SHP77 treated with DMSO at 0.1 percent for 48 hours (cell line): ENCODE measurements at regions not wholly inside any gene's neighbourhood (a gene's known extent, or its start where the extent isn't known, plus 50 kb on each side); places are given as distances from the start of the nearest gene placed in this dataset.

ENCODE experiments used
- DNase-seq: peaks from one replicate; lab custom pipeline; 2025; lab: John Stamatoyannopoulos, UW

DNA sequence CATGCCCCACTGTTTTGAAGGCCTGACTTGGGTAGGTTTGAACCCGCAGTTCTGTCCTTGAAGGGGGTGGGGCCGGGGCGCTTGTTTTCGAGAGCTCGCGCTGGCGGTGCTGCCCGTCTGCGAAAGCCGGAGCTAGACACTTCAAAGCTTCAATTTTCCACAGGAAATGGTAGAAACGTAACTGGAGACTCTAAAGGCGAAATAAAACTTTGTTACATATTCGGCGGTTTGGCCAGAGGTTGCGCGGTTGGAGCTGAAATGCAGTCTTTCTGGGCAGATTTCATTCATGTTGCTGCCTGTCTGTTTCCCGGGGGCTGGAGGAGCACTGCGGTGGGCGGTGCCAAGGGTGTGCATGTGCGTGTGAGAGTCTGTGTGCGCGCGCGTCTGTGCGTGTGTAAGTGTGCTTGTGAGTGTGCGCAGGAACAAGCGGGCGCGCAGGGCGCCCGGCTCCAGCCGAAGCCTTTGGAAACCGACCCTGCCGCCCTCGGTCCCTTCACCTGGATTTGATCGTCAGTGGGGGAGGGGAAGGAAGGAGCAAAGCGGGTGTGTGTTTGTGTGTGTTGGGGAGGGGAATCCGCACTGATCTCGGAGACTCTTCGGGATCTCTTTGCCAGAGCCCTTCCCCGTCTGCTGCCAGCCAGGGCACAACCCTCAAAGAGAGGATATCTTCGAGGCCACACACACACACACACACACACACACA, 227.7 kb upstream of the CRY1 start:
- no peak for DNase-seq

- no peak for DNase-seq
Observed at GRCh38 chr12:107322063-107322462, 228.7 kb upstream of the CRY1 start.

- DNase-seq: no peak
Observed at GRCh38 chr12:107325075-107325608, 231.8 kb upstream of the CRY1 start.

GRCh38 chr12:107326237-107326636, 232.9 kb upstream of the CRY1 start:
- no peak for DNase-seq

GRCh38 chr12:107327651-107328182, 234.4 kb upstream of the CRY1 start:
- DNase-seq: no peak

- no peak for DNase-seq
Observed at GRCh38 chr12:107328442-107329133, 235.2 kb upstream of the CRY1 start.

- DNase-seq: no peak
Observed at GRCh38 chr12:107329569-107330324, 236.4 kb upstream of the CRY1 start.

DNA sequence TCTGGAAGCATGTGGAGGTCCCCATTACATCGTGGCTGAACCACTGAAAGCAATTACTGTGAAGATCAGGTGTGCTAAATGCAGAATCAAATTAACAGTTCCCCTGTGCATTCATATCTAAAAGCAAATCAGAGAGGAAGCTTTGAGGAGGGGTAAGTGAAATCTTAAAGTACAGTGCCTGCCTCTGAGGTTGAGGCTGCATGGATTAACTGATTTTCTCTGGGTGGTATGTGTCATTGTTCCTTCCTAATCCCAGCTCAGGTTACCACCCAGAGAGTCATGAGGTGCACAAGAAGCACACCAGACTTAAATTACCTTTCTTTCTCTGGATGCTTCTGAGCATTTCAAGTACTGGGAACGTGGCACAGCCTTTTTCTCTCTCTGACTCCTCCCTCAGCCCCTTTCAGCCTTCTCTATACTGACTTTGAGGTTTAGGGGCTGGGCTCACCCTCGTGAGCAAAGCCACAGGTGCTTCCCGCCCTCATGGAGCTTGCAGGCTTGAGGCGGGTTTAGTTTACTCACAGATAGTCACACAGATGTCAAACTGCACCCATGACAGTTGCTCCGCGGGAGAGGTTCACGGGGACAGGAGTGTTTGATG, 237.6 kb upstream of the CRY1 start:
- DNase-seq: no peak

DNA sequence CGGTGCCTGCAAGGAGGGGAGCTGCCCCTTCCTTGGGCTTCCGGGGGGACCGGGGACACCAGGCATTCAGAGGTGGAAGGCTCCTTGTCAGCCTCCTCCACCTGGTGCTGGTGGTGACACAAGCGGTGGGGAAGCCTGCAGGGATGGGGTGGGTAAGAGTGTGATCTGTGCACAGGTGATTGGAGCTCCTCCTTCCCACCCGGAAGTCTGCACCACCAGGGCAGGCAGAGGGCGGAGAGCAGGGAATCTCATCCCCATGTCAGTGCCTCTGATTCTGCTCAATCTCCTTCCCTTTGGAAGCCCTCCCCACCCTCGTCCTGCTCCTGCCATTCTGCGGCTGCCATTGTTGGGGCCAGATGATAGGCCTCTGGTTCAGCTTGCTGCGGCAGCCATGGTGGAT, 238.1 kb upstream of the CRY1 start:
- DNase-seq: no peak

GRCh38 chr12:107331912-107332311, 238.6 kb upstream of the CRY1 start:
- DNase-seq: no peak

DNA sequence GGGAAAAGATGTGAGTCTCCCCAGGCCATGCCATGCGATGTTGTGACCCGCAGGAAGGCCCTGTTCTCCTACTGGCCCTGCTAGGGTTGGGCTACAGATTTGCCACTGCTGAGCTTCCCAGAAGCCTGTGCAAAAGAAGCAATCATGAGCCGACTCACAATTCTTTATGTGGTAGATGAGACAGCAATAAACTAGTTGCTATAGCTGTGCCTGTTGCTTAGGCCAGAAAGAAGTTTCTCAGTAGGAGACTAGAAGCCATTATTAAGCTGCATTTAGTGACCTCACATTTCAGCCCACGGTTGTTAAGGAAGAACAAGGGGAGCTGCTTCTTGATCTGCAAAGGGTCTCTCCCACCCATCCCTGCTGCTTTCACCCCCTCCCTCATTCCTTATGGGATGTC, 239.4 kb upstream of the CRY1 start:
- DNase-seq: no peak

DNA sequence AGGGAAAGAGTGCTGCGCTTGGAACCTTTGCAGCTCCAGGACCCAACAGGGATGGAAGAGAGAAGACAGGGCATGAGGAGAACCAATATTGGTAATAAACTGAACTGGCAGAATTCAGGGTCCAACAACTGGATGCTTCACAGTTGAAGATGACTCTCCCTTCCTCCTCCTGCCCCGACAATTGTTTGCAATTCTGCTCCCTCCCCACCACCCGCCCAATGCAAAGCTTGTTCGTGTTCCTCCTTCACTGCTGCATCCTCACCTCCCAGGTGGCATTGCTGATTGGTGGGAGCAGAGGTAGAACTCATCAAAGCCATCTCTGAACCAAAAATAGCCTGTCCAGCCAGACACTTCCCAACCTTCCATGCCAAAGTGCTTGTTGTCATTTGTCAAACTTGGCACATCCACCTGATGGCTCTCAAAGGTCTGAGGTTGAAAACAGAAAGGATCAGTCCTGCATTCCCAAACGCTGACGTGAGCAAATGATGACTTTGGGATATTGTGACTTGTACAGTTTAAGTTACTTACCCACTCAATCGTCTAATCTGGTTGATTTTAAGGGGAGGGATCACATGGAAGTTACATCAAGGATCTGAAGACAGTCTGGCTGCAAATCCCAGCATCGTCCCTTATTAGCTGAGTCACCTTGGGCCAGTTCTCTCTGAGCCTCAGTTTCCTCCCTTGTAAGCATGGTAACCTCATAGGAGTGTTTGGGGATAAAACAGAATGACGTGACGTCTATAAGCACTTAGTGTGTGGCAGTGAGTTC, 242.6 kb upstream of the CRY1 start:
- no peak for DNase-seq

DNA sequence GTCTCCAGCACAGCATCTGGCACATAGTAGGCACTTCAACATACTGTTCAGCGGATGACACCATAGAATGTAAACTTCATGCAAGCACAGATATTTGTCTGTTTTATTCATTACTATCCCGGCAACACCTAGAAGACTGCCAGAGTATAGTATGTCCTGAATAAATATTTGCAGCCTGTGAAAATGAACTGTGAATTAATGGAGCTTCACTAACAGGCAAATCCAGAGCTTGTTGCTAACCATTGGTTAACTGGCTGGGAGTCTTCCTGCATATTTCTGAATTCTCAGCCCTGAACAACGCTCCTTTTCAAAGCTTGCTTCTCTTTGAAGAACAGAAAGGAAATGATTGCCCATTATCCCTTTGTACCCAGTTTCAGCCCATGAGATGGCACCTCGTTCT, 243.3 kb upstream of the CRY1 start:
- DNase-seq: no peak

GRCh38 chr12:107337346-107338095, 244.2 kb upstream of the CRY1 start:
- DNase-seq: no peak

GRCh38 chr12:107339487-107339886, 246.1 kb upstream of the CRY1 start:
- DNase-seq: no peak

DNA sequence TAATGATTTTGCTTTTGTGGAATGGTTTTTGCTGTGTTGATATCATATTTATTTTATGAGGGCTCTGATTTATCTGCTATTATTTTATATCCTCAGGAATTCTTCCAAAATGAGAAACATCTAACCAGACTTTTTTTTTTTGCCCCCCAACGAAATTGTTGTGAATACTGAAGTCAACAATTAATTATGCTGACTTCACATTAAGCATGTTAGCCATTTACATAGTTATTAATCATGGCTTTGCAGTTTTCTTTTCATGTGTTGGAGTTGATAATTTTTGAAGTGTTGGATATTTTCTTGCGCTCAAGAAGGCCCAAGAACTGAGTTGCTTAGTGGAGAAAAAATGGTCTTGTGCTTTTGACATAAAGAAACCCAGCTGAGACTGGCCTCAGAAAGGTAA, 246.6 kb upstream of the CRY1 start:
- no peak for DNase-seq

DNA sequence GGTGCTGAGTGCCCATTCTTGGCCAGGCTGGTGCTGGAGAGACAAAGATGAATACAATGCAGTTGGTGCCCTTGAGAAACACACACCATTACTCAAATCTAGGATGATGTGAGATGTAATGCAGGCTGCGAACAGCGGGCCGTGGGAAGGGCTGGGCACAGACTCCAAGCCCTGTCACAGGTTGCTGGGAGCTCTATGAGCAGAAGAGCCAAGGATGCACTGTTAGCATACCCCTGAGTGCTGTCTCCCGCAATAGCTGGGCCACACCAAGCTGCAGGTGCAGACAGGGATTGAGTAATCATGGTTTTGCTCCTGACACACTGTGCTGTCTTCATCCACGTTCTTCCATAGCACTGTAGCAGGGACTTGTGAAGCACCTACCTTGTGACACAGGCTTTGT, 247.5 kb upstream of the CRY1 start:
- no peak for DNase-seq

GRCh38 chr12:107344035-107344808, 250.9 kb upstream of the CRY1 start:
- DNase-seq: no peak

DNA sequence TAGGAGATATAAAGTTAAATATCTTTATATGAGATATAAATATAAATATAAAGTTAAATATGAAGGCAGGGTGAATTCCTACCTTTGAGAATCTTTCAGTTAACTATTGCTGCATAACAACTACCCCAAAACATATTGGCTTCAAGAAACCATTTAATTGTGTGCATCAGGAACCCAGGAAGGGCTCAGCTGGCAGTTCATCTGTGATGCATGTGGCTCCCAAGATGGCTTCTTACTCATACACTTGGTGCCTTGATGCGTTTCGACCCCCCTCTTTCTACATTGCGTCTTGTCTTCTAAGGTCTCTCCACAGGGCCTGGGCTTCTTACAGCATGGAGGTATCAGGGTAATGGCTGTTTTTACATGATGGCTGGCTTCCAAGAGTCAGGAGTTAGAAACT, 253.9 kb upstream of the CRY1 start:
- DNase-seq: no peak
